Parathyroid adenoma (tissue), 2 donors: ENCODE measurements at regions not wholly inside any gene's neighbourhood (a gene's known extent, or its start where the extent isn't known, plus 50 kb on each side); places are given as distances from the start of the nearest gene placed in this dataset.

Experiments
- H2AFZ ChIP-seq: fragments of 300-600 bp; sonication (generic); one replicate; pipeline ENCODE4 v1.7.0; 2017; ENCODE audit warnings: antibody characterized with exemption, mild to moderate bottlenecking
- H3K27ac ChIP-seq: fragments of 300-600 bp; sonication (generic); one replicate; pipeline ENCODE4 v1.7.0; 2017
- H3K27me3 ChIP-seq: fragments of 300-600 bp; sonication (generic); one replicate; pipeline ENCODE4 v1.7.0; 2017; ENCODE audit warnings: low read length; ENCODE audit not compliant: control insufficient read depth, insufficient read depth
- H3K36me3 ChIP-seq: fragments of 300-600 bp; sonication (generic); one replicate; pipeline ENCODE4 v1.7.0; 2017; ENCODE audit warnings: low read length; ENCODE audit not compliant: control insufficient read depth, insufficient read depth
- H3K4me1 ChIP-seq: fragments of 300-600 bp; sonication (generic); one replicate; pipeline ENCODE4 v1.7.0; 2017; ENCODE audit warnings: control low read depth
- H3K4me2 ChIP-seq: fragments of 300-600 bp; sonication (generic); one replicate; pipeline ENCODE4 v1.7.0; 2017; ENCODE audit warnings: low read length
- H3K4me3 ChIP-seq: fragments of 300-600 bp; sonication (generic); one replicate; pipeline ENCODE4 v1.7.0; 2017; ENCODE audit warnings: low read depth, low read length
- H3K79me2 ChIP-seq: fragments of 300-600 bp; sonication (generic); one replicate; pipeline ENCODE4 v1.7.0; 2017; ENCODE audit warnings: control low read depth
- H3K9ac ChIP-seq: fragments of 300-600 bp; sonication (generic); one replicate; pipeline ENCODE4 v1.7.0; 2017; ENCODE audit warnings: mild to moderate bottlenecking
- H3K9me3 ChIP-seq: fragments of 300-600 bp; sonication (generic); one replicate; pipeline ENCODE4 v1.7.0; 2017; ENCODE audit warnings: low read length; ENCODE audit not compliant: control insufficient read depth
- TF ChIP-seq, protein P1 (sequence below): fragments of 300-600 bp; sonication (generic); IDR thresholded peaks from one replicate; pipeline ENCODE4 v1.7.0; 2017; ENCODE audit warnings: antibody characterized with exemption, mild to moderate bottlenecking
- donor health status: primary hyperparathyroidism.

DNA sequence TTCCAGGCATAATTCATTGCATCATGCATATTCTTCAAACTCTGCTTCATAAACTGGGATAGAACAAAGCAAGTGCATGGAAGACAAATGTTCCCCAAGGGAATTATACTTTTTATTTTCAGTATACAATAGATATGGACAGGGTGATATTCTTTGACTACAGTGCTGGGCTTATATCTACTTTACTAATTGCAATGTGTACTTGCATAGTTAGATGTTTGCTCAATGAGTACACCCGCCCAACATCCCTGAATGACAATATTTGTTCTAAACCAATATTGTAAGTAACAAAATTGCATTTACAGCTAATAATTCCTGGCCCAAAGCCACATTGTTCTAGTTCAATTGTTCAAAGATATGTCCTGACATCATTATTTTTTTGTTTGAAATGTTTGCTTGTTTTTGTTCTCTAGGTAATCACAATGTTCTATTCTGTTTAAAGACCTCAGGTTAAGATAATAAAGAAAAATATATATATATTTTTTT, 171.4 kb downstream of the PTN start:
- no peaks in the 10 kb centered on the region for H3K9me3 ChIP-seq
- no peak overlapping the region for H3K4me3 ChIP-seq
- TF ChIP-seq, protein P1, sequence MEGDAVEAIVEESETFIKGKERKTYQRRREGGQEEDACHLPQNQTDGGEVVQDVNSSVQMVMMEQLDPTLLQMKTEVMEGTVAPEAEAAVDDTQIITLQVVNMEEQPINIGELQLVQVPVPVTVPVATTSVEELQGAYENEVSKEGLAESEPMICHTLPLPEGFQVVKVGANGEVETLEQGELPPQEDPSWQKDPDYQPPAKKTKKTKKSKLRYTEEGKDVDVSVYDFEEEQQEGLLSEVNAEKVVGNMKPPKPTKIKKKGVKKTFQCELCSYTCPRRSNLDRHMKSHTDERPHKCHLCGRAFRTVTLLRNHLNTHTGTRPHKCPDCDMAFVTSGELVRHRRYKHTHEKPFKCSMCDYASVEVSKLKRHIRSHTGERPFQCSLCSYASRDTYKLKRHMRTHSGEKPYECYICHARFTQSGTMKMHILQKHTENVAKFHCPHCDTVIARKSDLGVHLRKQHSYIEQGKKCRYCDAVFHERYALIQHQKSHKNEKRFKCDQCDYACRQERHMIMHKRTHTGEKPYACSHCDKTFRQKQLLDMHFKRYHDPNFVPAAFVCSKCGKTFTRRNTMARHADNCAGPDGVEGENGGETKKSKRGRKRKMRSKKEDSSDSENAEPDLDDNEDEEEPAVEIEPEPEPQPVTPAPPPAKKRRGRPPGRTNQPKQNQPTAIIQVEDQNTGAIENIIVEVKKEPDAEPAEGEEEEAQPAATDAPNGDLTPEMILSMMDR = no peak
- no peak overlapping the region for H3K27ac ChIP-seq
- H3K27me3 ChIP-seq = no peaks in the 10 kb centered on the region
- no peak overlapping the region for H3K4me2 ChIP-seq
- no peak overlapping the region for H2AFZ ChIP-seq
- H3K79me2 ChIP-seq = no peaks in the 10 kb centered on the region
- H3K9ac ChIP-seq = no peak overlapping the region
- no peaks in the 10 kb centered on the region for H3K36me3 ChIP-seq
- H3K4me1 ChIP-seq = no peaks in the 10 kb centered on the region

DNA sequence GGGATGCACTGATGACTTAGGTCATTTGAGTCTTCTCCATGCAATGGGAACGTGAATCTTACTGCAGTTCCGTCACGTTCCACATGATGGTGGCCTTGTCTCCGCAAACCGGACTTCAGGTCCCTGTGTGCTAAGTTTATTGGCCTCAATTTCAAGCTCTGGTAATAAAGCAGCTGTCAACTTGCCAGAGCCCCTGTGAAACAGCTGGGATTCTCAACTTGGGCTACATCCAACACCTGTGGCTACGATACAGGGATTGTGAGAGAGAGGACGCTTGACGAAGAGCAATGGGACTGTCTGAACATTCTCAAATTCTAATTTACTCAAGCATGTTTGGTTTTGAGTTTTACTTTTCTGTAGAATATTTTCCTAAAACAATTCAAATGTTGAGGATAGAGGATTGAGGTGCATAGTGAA, 174.2 kb downstream of the PTN start:
- H3K4me2 ChIP-seq = peak overlapping the region; percentile 37
- no peak overlapping the region for H3K27ac ChIP-seq
- H3K27me3 ChIP-seq = no peaks in the 10 kb centered on the region
- H3K4me3 ChIP-seq = no peak overlapping the region
- no peaks in the 10 kb centered on the region for H3K79me2 ChIP-seq
- TF ChIP-seq, protein P1 = peak; percentile 77
- no peak overlapping the region for H3K9ac ChIP-seq
- no peaks in the 10 kb centered on the region for H3K36me3 ChIP-seq
- H3K9me3 ChIP-seq = no peaks in the 10 kb centered on the region
- H3K4me1 ChIP-seq = no peaks in the 10 kb centered on the region
- H2AFZ ChIP-seq = no peak overlapping the region

DNA sequence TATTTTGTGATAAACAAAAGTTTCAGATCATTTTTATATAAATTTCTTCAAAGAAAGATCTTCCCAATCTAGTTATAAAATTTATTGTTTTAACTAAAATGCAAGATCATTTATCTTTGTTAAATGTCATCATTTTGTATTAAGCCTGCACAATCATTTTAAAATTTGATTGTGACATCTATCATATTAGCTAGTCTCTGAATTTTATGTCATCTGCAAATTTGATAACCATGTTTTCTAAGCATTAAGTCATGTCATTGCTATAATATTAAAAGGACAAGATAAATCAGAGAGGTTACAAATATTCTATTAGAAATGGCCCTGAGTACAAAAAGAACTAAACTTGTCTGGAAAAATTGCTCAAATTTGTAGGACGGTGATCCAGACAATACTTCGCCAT, 175.9 kb downstream of the PTN start:
- H3K9ac ChIP-seq = no peak overlapping the region
- no peak overlapping the region for H3K27ac ChIP-seq
- no peak overlapping the region for H2AFZ ChIP-seq
- H3K4me3 ChIP-seq = no peak overlapping the region
- TF ChIP-seq, protein P1 = no peak
- H3K4me1 ChIP-seq = no peaks in the 10 kb centered on the region
- H3K36me3 ChIP-seq = no peaks in the 10 kb centered on the region
- H3K9me3 ChIP-seq = no peaks in the 10 kb centered on the region
- H3K27me3 ChIP-seq = no peaks in the 10 kb centered on the region
- no peaks in the 10 kb centered on the region for H3K79me2 ChIP-seq
- no peak overlapping the region for H3K4me2 ChIP-seq

DNA sequence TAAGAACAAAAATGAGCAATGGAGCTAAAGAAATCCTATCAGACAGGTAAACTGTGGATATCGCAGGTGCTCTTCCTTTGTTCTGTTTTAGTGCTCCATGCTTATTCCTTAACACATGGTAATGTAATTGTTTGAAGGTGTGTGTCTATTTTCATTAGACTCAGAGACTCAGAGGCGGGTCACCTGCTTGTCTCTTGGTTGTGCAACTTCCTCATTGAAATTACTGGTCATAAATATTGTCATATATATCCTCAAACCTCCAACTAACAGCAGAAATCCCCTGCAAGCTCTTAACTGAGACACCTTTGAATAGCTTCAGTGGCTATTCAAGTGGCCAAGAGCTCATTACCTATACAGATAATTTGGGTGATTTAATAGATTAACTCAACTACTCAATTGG, 177.2 kb downstream of the PTN start:
- no peak overlapping the region for H3K4me2 ChIP-seq
- H3K4me3 ChIP-seq = no peak overlapping the region
- H3K9me3 ChIP-seq = no peaks in the 10 kb centered on the region
- H3K9ac ChIP-seq = no peak overlapping the region
- no peaks in the 10 kb centered on the region for H3K36me3 ChIP-seq
- TF ChIP-seq, protein P1 = no peak
- H3K79me2 ChIP-seq = no peaks in the 10 kb centered on the region
- H3K27me3 ChIP-seq = no peaks in the 10 kb centered on the region
- no peak overlapping the region for H3K27ac ChIP-seq
- no peak overlapping the region for H2AFZ ChIP-seq
- no peaks in the 10 kb centered on the region for H3K4me1 ChIP-seq

DNA sequence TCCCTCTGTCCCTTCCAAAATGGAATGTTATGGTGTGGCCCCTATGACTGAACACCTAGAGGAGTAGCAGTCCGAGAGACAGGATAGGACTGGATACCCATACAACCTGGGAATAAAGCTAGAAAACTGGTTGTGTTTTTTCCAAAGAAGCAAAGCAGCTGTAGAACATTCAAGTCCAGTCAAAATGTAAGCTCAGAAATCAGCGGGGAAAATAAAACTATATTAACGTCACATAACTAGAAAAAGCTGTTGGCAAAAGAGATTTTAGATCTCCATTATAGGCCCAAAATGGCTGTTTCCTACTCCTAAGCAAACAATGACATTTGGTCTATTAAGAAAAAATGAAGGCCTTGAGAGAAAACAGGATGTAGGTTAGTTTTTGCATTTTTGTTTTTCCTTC, 177.7 kb downstream of the PTN start:
- TF ChIP-seq, protein P1 = no peak
- Histone ChIP-seq H2AFZ (no peak overlapping the region), H3K79me2 (no peaks in the 10 kb centered on the region), H3K4me1 (no peaks in the 10 kb centered on the region), H3K36me3 (no peaks in the 10 kb centered on the region), H3K4me2 (no peak overlapping the region), H3K27me3 (no peaks in the 10 kb centered on the region), H3K27ac (no peak overlapping the region), H3K4me3 (no peak overlapping the region), H3K9ac (no peak overlapping the region), H3K9me3 (no peaks in the 10 kb centered on the region)
